H1 (cell line): ENCODE measurements at regions not wholly inside any gene's neighbourhood (a gene's known extent, or its start where the extent isn't known, plus 50 kb on each side); places are given as distances from the start of the nearest gene placed in this dataset.

ENCODE experiments used
- CTCF ChIA-PET: fragments of 300-600 bp; sonication (Branson Sonifier 250); formaldehyde crosslinking; loops from one replicate; lab custom pipeline; 2021; ENCODE audit not compliant: partially characterized antibody; lab: Charles Lee
- POLR2A ChIA-PET: fragments of 300-600 bp; sonication (Branson Sonifier 250); formaldehyde crosslinking; loops from one replicate; lab custom pipeline; 2021; ENCODE audit warnings: inconsistent platforms; ENCODE audit not compliant: partially characterized antibody; lab: Charles Lee
- DNase-seq, 2 experiments: peaks; one replicate each; pipeline versions ENCODE4 v3.0.0 to v3.0.0-alpha.2; 2010 to 2022; ENCODE audit warnings: low spot score in 2 of 2, low read depth in 1 of 2, mixed read lengths in 1 of 2
- FAIRE-seq: peaks from 2 replicates; lab custom pipeline; 2011; peaks lifted over from hg19 to GRCh38; lab: Jason Lieb, UNC
- H2AFZ ChIP-seq: 2 replicates; pipeline ENCODE4 v1.8.1; 2012; ENCODE audit warnings: low read length, inconsistent platforms
- H2AK5ac ChIP-seq: 2 replicates; pipeline ENCODE4 v1.6.1; 2013; ENCODE audit warnings: low read depth, low read length
- H2BK120ac ChIP-seq: replicated peaks from 2 replicates; pipeline ENCODE3; 2013; ENCODE audit warnings: low read depth, low read length, inconsistent platforms
- H2BK12ac ChIP-seq: 2 replicates; pipeline ENCODE4 v1.6.1; 2013; ENCODE audit warnings: low read depth, low read length
- H2BK15ac ChIP-seq: 2 replicates; pipeline ENCODE4 v1.6.1; 2013; ENCODE audit warnings: low read length
- H2BK20ac ChIP-seq: 2 replicates; pipeline ENCODE4 v1.6.1; 2013; ENCODE audit warnings: low read length
- H2BK5ac ChIP-seq: 2 replicates; pipeline ENCODE4 v1.6.1; 2013; ENCODE audit warnings: low read depth, low read length
- H3K14ac ChIP-seq: 2 replicates; pipeline ENCODE4 v1.6.1; 2013; ENCODE audit warnings: inconsistent platforms; ENCODE audit not compliant: insufficient read length
- H3K18ac ChIP-seq: 2 replicates; pipeline ENCODE4 v1.6.1; 2013; ENCODE audit warnings: low read length; ENCODE audit errors: extremely low read depth
- H3K23ac ChIP-seq: 2 replicates; pipeline ENCODE4 v1.6.1; 2013; ENCODE audit warnings: inconsistent platforms; ENCODE audit not compliant: insufficient read length
- H3K23me2 ChIP-seq: 2 replicates; pipeline ENCODE4 v1.6.1; 2013; ENCODE audit warnings: low read depth, low read length
- H3K27ac ChIP-seq: 2 replicates; pipeline ENCODE4 v1.6.1; 2011; ENCODE audit warnings: low read depth, low read length, inconsistent platforms
- H3K27me3 ChIP-seq, 4 experiments: replicated peaks in 1 of 4; 1 replicate in 1 of 4; 2 replicates in 3 of 4; pipeline versions ENCODE4 v1.6.1 to v1.8.1; 2011 to 2013; ENCODE audit warnings: low read length in 3 of 4, mild to moderate bottlenecking in 3 of 4, inconsistent platforms in 2 of 4, mixed read lengths in 2 of 4, moderate library complexity in 1 of 4; ENCODE audit not compliant: control insufficient read depth in 3 of 4, insufficient read depth in 3 of 4; ENCODE audit errors: extremely low read depth in 1 of 4
- H3K36me3 ChIP-seq, 4 experiments: 2 replicates each; pipeline versions ENCODE4 v1.6.1 to v1.8.1; 2011 to 2013; ENCODE audit warnings: mild to moderate bottlenecking in 4 of 4, low read length in 3 of 4, moderate library complexity in 2 of 4, control low read depth in 1 of 4, inconsistent platforms in 1 of 4; ENCODE audit not compliant: insufficient read depth in 4 of 4, control insufficient read depth in 2 of 4
- H3K4ac ChIP-seq: replicated peaks from 2 replicates; pipeline ENCODE3; 2013; ENCODE audit warnings: low read length, low read depth, mixed read lengths, inconsistent platforms; ENCODE audit not compliant: insufficient read length
- H3K4me1 ChIP-seq, 4 experiments: replicated peaks in 1 of 4; 1 replicate in 1 of 4; 2 replicates in 3 of 4; pipeline versions ENCODE4 v1.6.1 to v1.8.1; 2011 to 2013; ENCODE audit warnings: low read length in 3 of 4, inconsistent platforms in 2 of 4, mixed read lengths in 1 of 4; ENCODE audit not compliant: insufficient read depth in 4 of 4, control insufficient read depth in 3 of 4
- H3K4me2 ChIP-seq, 2 experiments: 2 replicates each; pipeline versions ENCODE4 v1.6.1 to v1.8.1; 2011 to 2013; ENCODE audit warnings: low read depth in 2 of 2, low read length in 2 of 2, control low read depth in 1 of 2, inconsistent platforms in 1 of 2, mild to moderate bottlenecking in 1 of 2; ENCODE audit not compliant: insufficient read depth in 1 of 2
- H3K4me3 ChIP-seq, 4 experiments: fragments of 200-600, 300-600 bp in 1 of 4; sonication (generic), shearing (Covaris generic), sonication (Bioruptor Twin) in 1 of 4; 2 replicates each; pipeline versions ENCODE4 v1.5.1 to v1.8.1; 2011 to 2016; ENCODE audit warnings: low read length in 4 of 4, low read depth in 3 of 4, control low read depth in 2 of 4, inconsistent platforms in 2 of 4, mild to moderate bottlenecking in 2 of 4, mixed read lengths in 1 of 4, moderate library complexity in 1 of 4; ENCODE audit not compliant: insufficient read depth in 2 of 4; ENCODE audit errors: extremely low read depth in 1 of 4
- H3K56ac ChIP-seq: replicated peaks from 2 replicates; pipeline ENCODE3; 2013; ENCODE audit warnings: low read depth, mild to moderate bottlenecking, mixed read lengths, low read length, inconsistent platforms; ENCODE audit not compliant: insufficient read length
- H3K79me1 ChIP-seq: 2 replicates; pipeline ENCODE4 v1.6.1; 2013; ENCODE audit warnings: low read depth, low read length, control low read depth
- H3K79me2 ChIP-seq, 2 experiments: 2 replicates each; pipeline versions ENCODE4 v1.6.1 to v1.8.1; 2012 to 2013; ENCODE audit warnings: low read length in 2 of 2, mild to moderate bottlenecking in 2 of 2, inconsistent platforms in 1 of 2; ENCODE audit not compliant: insufficient read depth in 2 of 2, control insufficient read depth in 1 of 2
- H3K9ac ChIP-seq, 4 experiments: replicated peaks in 1 of 4; 1 replicate in 1 of 4; 2 replicates in 3 of 4; pipeline versions ENCODE4 v1.6.1 to v1.8.1; 2011 to 2013; ENCODE audit warnings: low read depth in 3 of 4, low read length in 3 of 4, control low read depth in 2 of 4, mild to moderate bottlenecking in 2 of 4, moderate library complexity in 2 of 4, inconsistent platforms in 1 of 4; ENCODE audit errors: extremely low read depth in 1 of 4
- H3K9me3 ChIP-seq, 2 experiments: 2 replicates each; pipeline versions ENCODE4 v1.6.1 to v1.8.1; 2012 to 2013; ENCODE audit warnings: mild to moderate bottlenecking in 2 of 2, moderate library complexity in 2 of 2, control low read depth in 1 of 2, inconsistent platforms in 1 of 2, low read depth in 1 of 2, low read length in 1 of 2, mixed read lengths in 1 of 2; ENCODE audit not compliant: insufficient read depth in 2 of 2
- H4K20me1 ChIP-seq, 2 experiments: replicated peaks in 1 of 2; 2 replicates each; pipeline versions ENCODE3 to v1.8.1; 2011 to 2013; ENCODE audit warnings: inconsistent platforms in 2 of 2, low read length in 2 of 2, mild to moderate bottlenecking in 1 of 2; ENCODE audit not compliant: insufficient read depth in 2 of 2, control insufficient read depth in 1 of 2
- H4K5ac ChIP-seq: 2 replicates; pipeline ENCODE4 v1.6.1; 2013; ENCODE audit warnings: low read length, low read depth, mixed read lengths, inconsistent platforms; ENCODE audit not compliant: insufficient read length
- H4K8ac ChIP-seq: 2 replicates; pipeline ENCODE4 v1.8.0; 2013; ENCODE audit warnings: mild to moderate bottlenecking, moderate library complexity, low read length, inconsistent platforms; ENCODE audit not compliant: insufficient read depth; ENCODE audit errors: extremely low read depth
- H4K91ac ChIP-seq: replicated peaks from 2 replicates; pipeline ENCODE3; 2013; ENCODE audit warnings: low read length, mixed read lengths, inconsistent platforms; ENCODE audit not compliant: insufficient read length
- FOSL1 ChIP-seq: IDR thresholded peaks from 2 replicates; pipeline ENCODE4 v1.6.1; 2011; ENCODE audit warnings: mild to moderate bottlenecking, low read depth, low read length, moderate library complexity; ENCODE audit not compliant: insufficient read depth
- GTF2F1 ChIP-seq: IDR thresholded peaks from 2 replicates; pipeline ENCODE4 v1.6.1; 2012; ENCODE audit warnings: low read depth, low read length, improper control_type of control experiment, borderline replicate concordance
- JUN ChIP-seq: IDR thresholded peaks from 2 replicates; pipeline ENCODE4 v1.6.1; 2011; ENCODE audit warnings: low read depth, mild to moderate bottlenecking, improper control_type of control experiment, low read length
- POLR2A ChIP-seq, 2 experiments: IDR thresholded peaks; 1 replicate in 1 of 2; 2 replicates in 1 of 2; pipeline ENCODE4 v1.6.1; 2011; ENCODE audit warnings: low read depth in 2 of 2, low read length in 2 of 2, mild to moderate bottlenecking in 2 of 2; ENCODE audit errors: control extremely low read depth in 1 of 2
- POU5F1 ChIP-seq: IDR thresholded peaks from 2 replicates; pipeline ENCODE4 v1.6.1; 2011; ENCODE audit warnings: low read depth, mild to moderate bottlenecking, low read length, moderate library complexity
- RAD21 ChIP-seq, 2 experiments: IDR thresholded peaks in 1 of 2; conservative IDR thresholded peaks in 1 of 2; 2 replicates each; pipeline ENCODE4 v1.6.1; 2011; ENCODE audit warnings: low read depth in 2 of 2, low read length in 2 of 2, improper control_type of control experiment in 1 of 2, inconsistent platforms in 1 of 2, mild to moderate bottlenecking in 1 of 2, moderate library complexity in 1 of 2
- SRF ChIP-seq: IDR thresholded peaks from 2 replicates; pipeline ENCODE4 v1.6.1; 2011; ENCODE audit warnings: mild to moderate bottlenecking, low read depth, low read length, moderate library complexity
- TAF1 ChIP-seq: IDR thresholded peaks from 2 replicates; pipeline ENCODE4 v1.6.1; 2011; ENCODE audit warnings: mild to moderate bottlenecking, low read depth, low read length
- WGBS, 2 experiments: shearing (Covaris generic) in 1 of 2; methylation state at CpG; one replicate each; pipeline versions ENCODE4 v1.1.6 to v1.1.7; 2013 to 2015; ENCODE audit warnings: low lambda C conversion rate in 2 of 2, mixed read lengths in 2 of 2, inconsistent platforms in 1 of 2, low coverage in 1 of 2, missing lambda C conversion rate in 1 of 2; ENCODE audit not compliant: insufficient replicate concordance in 2 of 2, insufficient coverage in 1 of 2, insufficient read length in 1 of 2; ENCODE audit errors: extremely low coverage in 1 of 2, missing lambda C conversion rate in 1 of 2; 5-methylcytosine and 5-hydroxymethylcytosine counted together

- Histone ChIP-seq H3K79me2 (no peaks in the 10 kb centered on the region), H3K36me3 (no peaks in the 10 kb centered on the region), H2BK12ac (no peak overlapping the region), H3K4ac (no peak overlapping the region), H3K4me1 (peaks cover 0 to 4% (median 0%) of the 10 kb centered on the region in 4 experiments; a peak in 1 of 7 replicates), H4K91ac (no peak overlapping the region), H2BK15ac (no peak overlapping the region), H4K20me1 (no peaks in the 10 kb centered on the region), H3K18ac (no peak overlapping the region; the same call in 1 of the 2 replicates), H3K9me3 (no peaks in the 10 kb centered on the region), H3K9ac (no peak overlapping the region), H3K14ac (no peak overlapping the region), H3K23me2 (no peaks in the 10 kb centered on the region), H3K27ac (no peak overlapping the region), H2AFZ (no peak overlapping the region), H2BK20ac (no peak overlapping the region), H3K79me1 (no peaks in the 10 kb centered on the region), H3K56ac (no peak overlapping the region), H2BK120ac (no peak overlapping the region), H3K27me3 (no peaks in the 10 kb centered on the region), H2AK5ac (no peak overlapping the region), H4K5ac (no peak overlapping the region), H3K4me2 (no peak overlapping the region), H2BK5ac (no peak overlapping the region), H3K23ac (no peak overlapping the region), H3K4me3 (no peak overlapping the region), H4K8ac (no peak overlapping the region)
- 91% methylated on average over 9 of the region's 9 CpGs; no CpG with 5 or more reads in 1 of the 2 experiments for WGBS, 2 experiments
- ChIA-PET CTCF (interaction anchor here (1.9 kb wide), 1 partner anchor 154 kb away, joined by 6 read pairs; no protein-coding TSS in a partner anchor), POLR2A (no interaction called here)
- no peak for DNase-seq
- FAIRE-seq = no peak
- TF ChIP-seq FOSL1 = no peak
- no peak for TF ChIP-seq SRF
- no peak for TF ChIP-seq POU5F1
- TF ChIP-seq JUN = no peak
- no peak for TF ChIP-seq POLR2A (IDR thresholded peaks at IDR 0.05; ENCODE audit: control extremely low read depth in 1 of 2, low read depth in 2 of 2, low read length in 2 of 2)
- TF ChIP-seq TAF1 = no peak
- no peak for TF ChIP-seq RAD21 (IDR thresholded peaks at IDR 0.05 in 1 of 2, conservative IDR thresholded peaks at IDR 0.05 in 1 of 2; ENCODE audit: low read depth in 2 of 2, low read length in 2 of 2)
- no peak for TF ChIP-seq GTF2F1
Measured at GRCh38 chr3:135740211-135740610, 225.3 kb upstream of the PPP2R3A start.
